Loucy (cell line): ENCODE measurements at regions not wholly inside any gene's neighbourhood (a gene's known extent, or its start where the extent isn't known, plus 50 kb on each side); places are given as distances from the start of the nearest gene placed in this dataset.

Experiments
- H2AFZ ChIP-seq: fragments of 200-600 bp; sonication (generic); 2 replicates; pipeline ENCODE4 v1.6.0; 2016; ENCODE audit warnings: antibody characterized with exemption, mild to moderate bottlenecking, low read length, moderate library complexity
- H3F3A ChIP-seq: fragments of 200-600 bp; 2 replicates; pipeline ENCODE4 v1.6.0; 2016; ENCODE audit warnings: antibody characterized with exemption, low read depth, mild to moderate bottlenecking
- H3K27me3 ChIP-seq: fragments of 200-600 bp; sonication (generic); 2 replicates; pipeline ENCODE4 v1.6.1; 2014; ENCODE audit warnings: low read length, mild to moderate bottlenecking; ENCODE audit not compliant: insufficient read depth, poor library complexity, severe bottlenecking
- H3K36me3 ChIP-seq: fragments of 200-600 bp; sonication (generic); 2 replicates; pipeline ENCODE4 v1.6.1; 2016; ENCODE audit warnings: low read length; ENCODE audit not compliant: insufficient read depth
- H3K4me1 ChIP-seq: fragments of 200-600 bp; sonication (generic); 2 replicates; pipeline ENCODE4 v1.5.1; 2014; ENCODE audit warnings: low read length, mild to moderate bottlenecking; ENCODE audit not compliant: insufficient read depth, poor library complexity, severe bottlenecking
- H3K4me2 ChIP-seq: fragments of 200-600 bp; sonication (generic); 2 replicates; pipeline ENCODE4 v1.6.0; 2014; ENCODE audit warnings: antibody characterized with exemption, low read length, low read depth, mild to moderate bottlenecking; ENCODE audit not compliant: poor library complexity, severe bottlenecking
- H3K4me3 ChIP-seq: fragments of 200-600 bp; sonication (generic); 2 replicates; pipeline ENCODE4 v1.5.1; 2014; ENCODE audit warnings: low read length, mild to moderate bottlenecking, mixed read lengths; ENCODE audit not compliant: poor library complexity, severe bottlenecking
- H3K79me2 ChIP-seq: fragments of 200-600 bp; sonication (generic); 2 replicates; pipeline ENCODE4 v1.6.1; 2014; ENCODE audit warnings: low read length; ENCODE audit not compliant: insufficient read depth
- H3K9ac ChIP-seq: fragments of 200-600 bp; sonication (generic); 2 replicates; pipeline ENCODE4 v1.6.0; 2014; ENCODE audit warnings: mild to moderate bottlenecking, low read depth, low read length, moderate library complexity; ENCODE audit not compliant: poor library complexity, severe bottlenecking
- H3K9me2 ChIP-seq: fragments of 200-600 bp; sonication (generic); replicated peaks from 2 replicates; pipeline ENCODE4 v1.6.1; 2016; ENCODE audit warnings: low read depth, low read length, mixed read lengths
- H3K9me3 ChIP-seq: fragments of 200-600 bp; sonication (generic); 2 replicates; pipeline ENCODE4 v1.6.1; 2014; ENCODE audit warnings: mild to moderate bottlenecking, antibody characterized with exemption, low read length, low read depth; ENCODE audit not compliant: insufficient read depth
- H4K20me1 ChIP-seq: fragments of 200-600 bp; sonication (generic); 2 replicates; pipeline ENCODE4 v1.6.0; 2014; ENCODE audit warnings: antibody characterized with exemption, low read length, mild to moderate bottlenecking; ENCODE audit not compliant: insufficient read depth, poor library complexity, severe bottlenecking
- CTCF ChIP-seq: fragments of 200-600 bp; sonication (generic); conservative IDR thresholded peaks from 2 replicates; pipeline ENCODE4 v1.5.1; 2014; ENCODE audit warnings: mild to moderate bottlenecking, antibody characterized with exemption, low read length
- EZH2phosphoT487 ChIP-seq: fragments of 200-600 bp; IDR thresholded peaks from 2 replicates; pipeline ENCODE4 v1.6.1; 2018; ENCODE audit warnings: antibody characterized with exemption, mild to moderate bottlenecking, moderate library complexity, borderline replicate concordance

- no peak for TF ChIP-seq EZH2phosphoT487
- no peak for TF ChIP-seq CTCF
- H3K79me2 ChIP-seq: no peaks in the 10 kb centered on the region
- no peaks in the 10 kb centered on the region for H4K20me1 ChIP-seq
- H2AFZ ChIP-seq: no peak overlapping the region
- H3K4me2 ChIP-seq: no peak overlapping the region
- no peaks in the 10 kb centered on the region for H3K27me3 ChIP-seq
- H3K9me2 ChIP-seq: no peaks in the 10 kb centered on the region
- no peaks in the 10 kb centered on the region for H3K9me3 ChIP-seq
- no peaks in the 10 kb centered on the region for H3K4me1 ChIP-seq
- no peaks in the 10 kb centered on the region for H3K36me3 ChIP-seq
- no peak overlapping the region for H3K9ac ChIP-seq
- no peak overlapping the region for H3K4me3 ChIP-seq
- H3F3A ChIP-seq: no peaks in the 10 kb centered on the region
Measured at GRCh38 chr4:53676402-53676871, 85.2 kb upstream of the LNX1 start.

- no peak overlapping the region for H3K4me2 ChIP-seq
- no peaks in the 10 kb centered on the region for H3K9me3 ChIP-seq
- H3F3A ChIP-seq: no peaks in the 10 kb centered on the region
- H2AFZ ChIP-seq: no peak overlapping the region
- H3K9me2 ChIP-seq: no peaks in the 10 kb centered on the region
- no peak overlapping the region for H3K9ac ChIP-seq
- no peaks in the 10 kb centered on the region for H4K20me1 ChIP-seq
- no peak overlapping the region for H3K4me3 ChIP-seq
- no peak for TF ChIP-seq EZH2phosphoT487
- TF ChIP-seq CTCF: no peak
- H3K36me3 ChIP-seq: no peaks in the 10 kb centered on the region
- no peaks in the 10 kb centered on the region for H3K4me1 ChIP-seq
- no peaks in the 10 kb centered on the region for H3K79me2 ChIP-seq
- H3K27me3 ChIP-seq: no peaks in the 10 kb centered on the region
Measured at GRCh38 chr4:53674903-53675302, 83.6 kb upstream of the LNX1 start.

GRCh38 chr4:53672873-53673272 lies 81.6 kb upstream of the LNX1 start:
- H3K36me3 ChIP-seq: no peaks in the 10 kb centered on the region
- no peak overlapping the region for H3K4me3 ChIP-seq
- H3K27me3 ChIP-seq: no peaks in the 10 kb centered on the region
- peaks cover 7% of the 10 kb centered on the region for H3K4me1 ChIP-seq
- H3K9ac ChIP-seq: no peak overlapping the region
- no peak for TF ChIP-seq CTCF
- no peak for TF ChIP-seq EZH2phosphoT487
- no peaks in the 10 kb centered on the region for H3K9me2 ChIP-seq
- H3K79me2 ChIP-seq: no peaks in the 10 kb centered on the region
- H3K9me3 ChIP-seq: no peaks in the 10 kb centered on the region
- H3F3A ChIP-seq: no peaks in the 10 kb centered on the region
- H2AFZ ChIP-seq: no peak overlapping the region
- H4K20me1 ChIP-seq: no peaks in the 10 kb centered on the region
- H3K4me2 ChIP-seq: no peak overlapping the region
